ENCODE measurements at regions not wholly inside any gene's neighbourhood (a gene's known extent, or its start where the extent isn't known, plus 50 kb on each side); places are given as distances from the start of the nearest gene placed in this dataset.
"Not testable (repeated sequence)": the region's sequence is repeated elsewhere in the genome, so short reads cannot be mapped to it uniquely, and the experiment has no call there.

DNA sequence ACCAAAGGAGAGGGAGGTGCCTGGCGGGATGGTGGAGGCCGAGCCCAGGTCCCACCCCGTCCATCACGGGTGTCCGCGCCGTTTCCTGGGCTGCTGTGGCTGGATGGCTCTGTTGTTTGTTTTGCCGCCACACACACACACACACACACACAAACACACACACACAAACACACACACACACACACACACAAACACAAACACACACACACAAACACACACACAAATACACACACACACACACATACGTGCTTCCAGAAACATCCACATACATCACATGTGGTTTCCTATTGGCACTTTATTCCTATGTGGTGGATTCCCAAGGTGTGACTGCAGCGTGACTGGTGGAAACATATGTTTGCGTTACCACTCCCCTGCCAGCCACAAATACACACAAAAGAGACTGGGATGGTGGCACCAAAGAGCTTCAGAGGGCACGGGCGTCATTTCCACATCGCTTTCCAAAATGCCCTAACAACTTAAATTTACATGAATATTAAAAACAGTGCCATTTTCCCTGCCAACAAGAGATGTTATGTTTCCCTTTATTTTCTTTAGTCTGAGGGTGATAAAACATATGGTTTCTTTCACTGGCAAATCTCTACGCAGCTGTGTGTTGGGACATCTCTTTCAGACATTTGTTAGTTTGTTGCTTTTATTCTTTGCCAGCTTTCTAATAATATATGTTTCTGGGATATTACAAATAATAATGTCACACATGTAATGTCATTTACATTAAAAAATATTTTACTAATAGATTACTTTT is 356.8 kb downstream of the BRD1 start:
- DNase-seq: no peak

GRCh38 chr22:49469896-49470740 is 357.6 kb downstream of the BRD1 start:
- no peak for DNase-seq

GRCh38 chr22:49468487-49469198 is 359.0 kb downstream of the BRD1 start:
- DNase-seq: no peak

- no peak for DNase-seq
Measured at GRCh38 chr22:49466878-49467595, 360.6 kb downstream of the BRD1 start.

GRCh38 chr22:49464037-49464436 is 363.6 kb downstream of the BRD1 start:
- no peak for DNase-seq

- peak; percentile 12 for DNase-seq
Measured at GRCh38 chr22:49462795-49463194, 364.9 kb downstream of the BRD1 start.

- DNase-seq: no peak
Measured at GRCh38 chr22:49462291-49462690, 365.4 kb downstream of the BRD1 start.

GRCh38 chr22:49461674-49462073 is 366.0 kb downstream of the BRD1 start:
- DNase-seq: no peak

- no peak for DNase-seq
Measured at GRCh38 chr22:49460592-49461281, 366.9 kb downstream of the BRD1 start.

- no peak for DNase-seq
Measured at GRCh38 chr22:49460091-49460490, 367.6 kb downstream of the BRD1 start.

- DNase-seq: no peak
Measured at GRCh38 chr22:49458708-49459099, 369.0 kb downstream of the BRD1 start.

DNA sequence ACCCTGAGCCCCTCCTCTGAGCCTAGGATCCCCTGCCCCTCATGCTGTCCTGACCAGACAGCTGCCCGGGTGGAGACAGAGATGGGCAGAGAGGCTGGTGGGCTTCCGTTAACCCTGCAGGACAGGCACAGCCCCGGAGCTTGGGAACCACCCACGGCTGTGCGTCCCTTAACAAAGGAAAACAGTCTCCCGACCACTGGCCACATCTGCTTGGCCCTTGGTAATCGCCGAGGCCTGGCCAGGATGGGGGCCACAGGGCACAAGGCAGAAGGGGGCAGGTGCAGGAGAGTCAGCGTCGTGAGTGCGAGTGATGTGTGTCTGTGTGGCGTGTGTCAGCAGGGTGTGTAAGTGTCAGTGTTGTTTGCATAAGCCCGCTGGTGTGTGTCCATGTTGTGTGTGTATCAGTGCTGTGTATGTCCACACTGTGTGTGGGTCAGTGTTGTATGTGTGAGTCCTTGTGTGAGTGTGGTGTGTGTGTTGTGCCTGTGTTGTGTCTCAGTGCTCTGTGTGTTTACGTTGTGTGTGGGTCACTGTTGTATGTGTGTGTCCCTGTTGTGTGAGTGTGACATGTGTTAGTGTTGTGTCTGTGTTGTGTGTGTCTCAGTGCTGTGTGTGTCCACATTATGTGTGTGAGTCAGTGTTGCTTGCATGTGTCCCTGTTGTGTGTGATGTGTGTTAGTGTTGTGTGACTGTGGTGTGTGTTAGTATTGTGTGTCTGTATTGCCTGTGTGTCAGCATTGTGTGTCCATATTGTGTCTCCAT is 369.5 kb downstream of the BRD1 start:
- no peak for DNase-seq

- DNase-seq: no peak
Measured at GRCh38 chr22:49457146-49457545, 370.5 kb downstream of the BRD1 start.

GRCh38 chr22:49455595-49455994 is 372.1 kb downstream of the BRD1 start:
- DNase-seq: no peak

DNA sequence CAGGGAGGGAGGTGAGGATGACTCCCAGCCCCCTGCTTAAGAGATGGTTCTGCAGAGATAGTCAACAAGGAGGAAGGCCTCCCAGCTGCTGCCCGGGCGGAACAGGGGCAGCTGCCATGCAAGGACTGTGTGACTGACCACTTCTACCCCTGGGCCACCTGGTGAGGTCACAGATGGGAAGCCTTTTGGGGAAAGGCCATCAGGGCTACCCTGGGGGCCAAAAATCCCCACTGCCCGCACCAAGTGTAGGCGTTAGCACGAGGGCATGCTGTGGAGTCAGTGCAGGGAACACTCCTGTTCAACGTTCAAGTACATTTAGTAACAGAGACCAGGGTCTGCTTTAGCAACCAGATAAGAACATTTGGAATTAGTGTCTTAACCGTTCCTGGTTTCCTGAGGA is 372.9 kb downstream of the BRD1 start:
- DNase-seq: no peak

GRCh38 chr22:49453771-49454170 is 373.9 kb downstream of the BRD1 start:
- no peak for DNase-seq

DNA sequence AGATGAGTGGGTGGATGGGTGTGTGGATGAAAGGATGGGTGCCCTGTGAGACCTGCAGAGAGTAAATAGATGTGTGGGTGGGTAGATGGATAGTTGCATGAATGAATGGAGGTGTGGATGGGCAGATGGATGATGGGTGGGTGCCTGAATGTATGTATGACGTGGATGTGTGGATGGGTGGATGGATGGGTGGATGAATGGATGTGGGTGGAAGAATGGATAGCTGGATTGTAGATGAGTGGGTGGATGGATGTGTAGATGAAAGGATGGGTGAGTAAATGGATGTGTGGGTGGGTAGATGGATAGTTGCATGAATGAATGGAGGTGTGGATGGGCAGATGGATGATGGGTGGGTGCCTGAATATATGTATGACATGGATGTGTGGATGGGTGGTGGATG is 374.7 kb downstream of the BRD1 start:
- not testable (repeated sequence) for DNase-seq

GRCh38 chr22:49452362-49452946 is 375.2 kb downstream of the BRD1 start:
- no peak for DNase-seq

DNA sequence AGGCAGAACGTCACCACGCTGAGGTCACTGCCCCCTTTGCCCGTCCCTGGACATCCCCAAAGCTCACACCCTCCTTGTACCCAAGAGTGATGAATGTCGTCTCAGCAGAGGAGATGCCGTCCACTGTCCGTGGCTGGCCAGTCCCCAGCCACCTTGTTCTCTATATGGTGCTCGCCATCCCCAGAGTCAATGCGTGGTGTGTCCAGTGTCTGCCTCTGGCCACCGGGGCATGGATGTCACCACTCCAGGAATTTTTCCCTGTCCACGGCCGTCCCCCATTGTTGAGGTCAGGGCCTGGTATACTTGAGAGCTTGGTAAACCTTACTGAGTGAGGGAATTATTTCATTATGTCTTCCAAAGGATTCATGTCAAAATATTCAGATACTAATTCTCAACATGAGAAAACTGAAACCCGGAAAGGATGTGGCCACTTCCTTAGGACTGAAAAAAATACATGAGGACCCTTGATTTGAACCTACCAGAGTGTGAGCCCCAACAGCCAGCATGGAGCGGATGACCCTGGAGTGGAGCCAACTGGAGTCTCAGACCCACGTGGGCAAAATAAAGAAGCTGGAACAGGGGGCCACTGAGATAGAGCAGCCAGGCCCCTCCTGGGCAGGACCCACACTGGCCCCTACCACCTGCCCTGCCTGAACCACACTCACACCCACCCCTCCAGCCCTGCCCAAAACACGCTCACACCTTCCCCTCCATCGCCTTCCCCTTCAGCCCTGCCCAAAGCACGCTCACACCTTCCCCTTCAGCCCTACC is 376.4 kb downstream of the BRD1 start:
- no peak for DNase-seq

DNA sequence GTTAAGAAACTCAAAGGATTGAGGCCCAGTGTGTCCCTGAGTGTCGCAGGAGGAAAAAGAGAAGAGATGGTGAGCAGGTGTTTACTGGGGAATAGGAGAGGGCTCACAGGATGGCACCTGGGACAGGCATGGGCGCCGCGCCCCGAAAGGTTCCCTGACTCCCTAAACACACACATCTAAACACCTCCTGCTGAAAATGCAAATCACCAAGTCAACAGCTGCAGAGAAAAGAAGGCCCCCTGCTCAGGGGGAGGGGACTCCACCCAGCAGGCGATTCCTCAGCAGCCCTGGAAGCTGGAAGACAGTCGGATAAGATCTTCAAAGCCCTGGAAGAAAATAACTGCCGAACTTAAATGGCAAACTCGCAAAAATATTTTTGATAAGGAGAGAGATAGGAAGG is 377.2 kb downstream of the BRD1 start:
- DNase-seq: no peak
